K562 (cell line): ENCODE measurements at regions not wholly inside any gene's neighbourhood (a gene's known extent, or its start where the extent isn't known, plus 50 kb on each side); places are given as distances from the start of the nearest gene placed in this dataset.

Experiments used
- ATAC-seq: fragments of 200-7000 bp; cut with Tn5 transposase; 3 replicates; pipeline ENCODE4 v1.9.1; 2020; ENCODE audit warnings: moderate library complexity
- BruUV-seq: library from RNA; stranded (reverse); fragments of 400-500 nt; replicated peaks from 2 replicates; lab custom pipeline; 2021; lab: Mats Ljungman, UMichigan
- CTCF ChIA-PET: fragments of 300-600 bp; formaldehyde crosslinking; extraction: SDS; loops from one replicate; lab custom pipeline; 2021; ENCODE audit warnings: low intra/inter-chr PET ratio; lab: Yijun Ruan, JAX
- POLR2A ChIA-PET: fragments of 300-600, 350-650 bp; sonication (Branson Sonifier 250); formaldehyde crosslinking; extraction: SDS; loops from one replicate; lab custom pipeline; 2021; ENCODE audit warnings: antibody characterized with exemption, inconsistent platforms; lab: Yijun Ruan, JAX
- DNase-seq, 4 experiments: peaks; one replicate each; pipeline versions ENCODE4 v3.0.0 to v3.0.0-alpha.2; 2011 to 2018; ENCODE audit warnings: low spot score in 3 of 4, mixed read lengths in 3 of 4; ENCODE audit errors: extremely low read depth in 1 of 4
- FAIRE-seq: peaks from 2 replicates; lab custom pipeline; 2011; peaks lifted over from hg19 to GRCh38; lab: Jason Lieb, UNC
- H2AFZ ChIP-seq: 2 replicates; pipeline ENCODE4 v1.6.0; 2011; ENCODE audit warnings: low read depth, low read length, control low read depth, inconsistent platforms
- H3K27ac ChIP-seq: fragments of 200-600 bp; 3 replicates; pipeline ENCODE4 v1.8.0; 2011; ENCODE audit warnings: low read depth, mild to moderate bottlenecking, control low read depth, inconsistent platforms, low read length, moderate library complexity, mixed read lengths; ENCODE audit errors: extremely low read depth
- H3K27me3 ChIP-seq, 2 experiments: fragments of 300-600 bp in 1 of 2; 2 replicates in 1 of 2; 3 replicates in 1 of 2; pipeline versions ENCODE4 v1.6.0 to v1.8.0; 2011; ENCODE audit warnings: inconsistent platforms in 2 of 2, low read length in 2 of 2, mild to moderate bottlenecking in 1 of 2, mixed read lengths in 1 of 2, moderate library complexity in 1 of 2; ENCODE audit not compliant: control insufficient read depth in 2 of 2, insufficient read depth in 2 of 2
- H3K36me3 ChIP-seq: fragments of 300-600 bp; 3 replicates; pipeline ENCODE4 v1.8.0; 2011; ENCODE audit warnings: mild to moderate bottlenecking, low read length, inconsistent platforms; ENCODE audit not compliant: control insufficient read depth, insufficient read depth
- H3K4me1 ChIP-seq, 2 experiments: fragments of 200-600 bp in 1 of 2; replicated peaks in 1 of 2; 2 replicates in 1 of 2; 3 replicates in 1 of 2; pipeline versions ENCODE4 v1.5.1 to v1.8.0; 2011; ENCODE audit warnings: inconsistent platforms in 2 of 2, low read length in 2 of 2, mild to moderate bottlenecking in 1 of 2, mixed read lengths in 1 of 2, moderate library complexity in 1 of 2; ENCODE audit not compliant: control insufficient read depth in 2 of 2, insufficient read depth in 2 of 2
- H3K4me2 ChIP-seq: 2 replicates; pipeline ENCODE4 v1.6.1; 2011; ENCODE audit warnings: low read length, control low read depth, inconsistent platforms, mixed read lengths; ENCODE audit not compliant: insufficient read depth
- H3K4me3 ChIP-seq: fragments of 200-600 bp; sonication (generic), shearing (Covaris generic); 2 replicates; pipeline ENCODE4 v1.5.1; 2016; ENCODE audit warnings: control low read depth, inconsistent platforms
- H3K79me2 ChIP-seq: fragments of 200-600 bp; 3 replicates; pipeline ENCODE4 v1.8.0; 2011; ENCODE audit warnings: low read length, inconsistent platforms; ENCODE audit not compliant: control insufficient read depth, insufficient read depth
- H3K9ac ChIP-seq, 2 experiments: 2 replicates each; pipeline versions ENCODE4 v1.6.0 to v1.6.1; 2011; ENCODE audit warnings: low read depth in 2 of 2, low read length in 2 of 2, control low read depth in 1 of 2, inconsistent platforms in 1 of 2, mild to moderate bottlenecking in 1 of 2, mixed read lengths in 1 of 2; ENCODE audit not compliant: insufficient read depth in 1 of 2
- H3K9me1 ChIP-seq: one replicate; pipeline ENCODE4 v1.6.0; 2011; ENCODE audit warnings: inconsistent platforms, mild to moderate bottlenecking, low read length, moderate library complexity; ENCODE audit not compliant: control insufficient read depth, insufficient read depth
- H3K9me3 ChIP-seq: replicated peaks from 2 replicates; pipeline ENCODE4 v1.5.1; 2011; ENCODE audit warnings: low read depth, low read length, inconsistent platforms; ENCODE audit not compliant: control insufficient read depth, insufficient read depth
- H4K20me1 ChIP-seq: replicated peaks from 2 replicates; pipeline ENCODE4 v1.6.1; 2011; ENCODE audit warnings: low read length, inconsistent platforms, mixed read lengths; ENCODE audit not compliant: control insufficient read depth, insufficient read depth
- MTA3 ChIP-seq: fragments of 450-650 bp; formaldehyde crosslinking; IDR thresholded peaks from 2 replicates; pipeline ENCODE4 v1.6.1; 2017; ENCODE audit warnings: mild to moderate bottlenecking, borderline replicate concordance
- NBN ChIP-seq: fragments of 450-650 bp; IDR thresholded peaks from 2 replicates; pipeline ENCODE4 v1.6.1; 2016; ENCODE audit warnings: low read depth, mild to moderate bottlenecking
- ZNF12 ChIP-seq: sonication (generic); formaldehyde crosslinking; IDR thresholded peaks from 2 replicates; pipeline ENCODE4 v1.4.0; 2020; ENCODE audit warnings: mild to moderate bottlenecking, missing genetic modification reagents
- ZNF384 ChIP-seq: IDR thresholded peaks from 2 replicates; pipeline ENCODE4 v1.6.1; 2012; ENCODE audit warnings: low read depth, low read length, improper control_type of control experiment
- ZNF398 ChIP-seq: fragments of 250-450 bp; sonication (Bioruptor Pico); IDR thresholded peaks from 2 replicates; pipeline ENCODE4 v1.8.0; 2021; ENCODE audit warnings: moderate library complexity, mild to moderate bottlenecking, inconsistent platforms
- WGBS: fragments of 100-300 bp; shearing (Covaris generic); methylation state at CpG from one replicate; pipeline ENCODE4 v1.1.6; 2016; ENCODE audit warnings: low coverage, mixed read lengths; ENCODE audit not compliant: insufficient coverage; ENCODE audit errors: missing lambda C conversion rate; 5-methylcytosine and 5-hydroxymethylcytosine counted together
- in situ Hi-C: fragments of 300-500 bp; cut with MboI; formaldehyde crosslinking; loops from 4 replicates; pipeline ENCODE4 v1.15.0; 2018; ENCODE audit warnings: inconsistent platforms, mixed read lengths
- intact Hi-C: fragments of 100-400 bp; cut with micrococcal nuclease; formaldehyde crosslinking; loops from 2 replicates; pipeline ENCODE4 v1.14.2; 2022

- H3K4me1 ChIP-seq: no peaks in the 10 kb centered on the region
- no peak overlapping the region for H3K4me2 ChIP-seq
- H3K9me1 ChIP-seq: no peaks in the 10 kb centered on the region
- H3K36me3 ChIP-seq: no peaks in the 10 kb centered on the region
- no peaks in the 10 kb centered on the region for H4K20me1 ChIP-seq
- intact Hi-C loops: loop anchor here (5.0 kb wide), 3 partner anchors 108 to 793 kb away; no protein-coding TSS in a partner anchor
- H3K79me2 ChIP-seq: no peaks in the 10 kb centered on the region
- FAIRE-seq: no peak
- H3K9ac ChIP-seq: no peak overlapping the region
- no peak overlapping the region for H2AFZ ChIP-seq
- no TSS peak for BruUV-seq
- TF ChIP-seq ZNF12 (CRISPR knock-in tag): no peak
- TF ChIP-seq ZNF384: no peak
- no peak for TF ChIP-seq NBN
- TF ChIP-seq MTA3: no peak
- TF ChIP-seq ZNF398 (CRISPR knock-in tag): no peak
- TF ChIP-seq, all 486 proteins: peak for 0
- no peak overlapping the region for H3K4me3 ChIP-seq
- H3K27me3 ChIP-seq: no peaks in the 10 kb centered on the region; a peak in 1 of 5 replicates
- in situ Hi-C loops: loop anchor here (5.0 to 10.0 kb wide), 2 partner anchors 208 to 785 kb away; no protein-coding TSS in a partner anchor
- DNase-seq (no peak), ATAC-seq (no peak)
- CTCF ChIA-PET: no interaction called here
- no peaks in the 10 kb centered on the region for H3K9me3 ChIP-seq
- H3K27ac ChIP-seq: no peak overlapping the region
- WGBS: 3% methylated on average over 4 of the region's 4 CpGs
- POLR2A ChIA-PET: interaction anchor here (0.6 kb wide), 1 partner anchor 10 kb away, joined by 3 read pairs; no protein-coding TSS in a partner anchor
Observed at GRCh38 chr10:27449571-27449970, 54.5 kb upstream of the RAB18 start.
